ENCODE measurements at regions not wholly inside any gene's neighbourhood (a gene's known extent, or its start where the extent isn't known, plus 50 kb on each side); places are given as distances from the start of the nearest gene placed in this dataset.

DNA sequence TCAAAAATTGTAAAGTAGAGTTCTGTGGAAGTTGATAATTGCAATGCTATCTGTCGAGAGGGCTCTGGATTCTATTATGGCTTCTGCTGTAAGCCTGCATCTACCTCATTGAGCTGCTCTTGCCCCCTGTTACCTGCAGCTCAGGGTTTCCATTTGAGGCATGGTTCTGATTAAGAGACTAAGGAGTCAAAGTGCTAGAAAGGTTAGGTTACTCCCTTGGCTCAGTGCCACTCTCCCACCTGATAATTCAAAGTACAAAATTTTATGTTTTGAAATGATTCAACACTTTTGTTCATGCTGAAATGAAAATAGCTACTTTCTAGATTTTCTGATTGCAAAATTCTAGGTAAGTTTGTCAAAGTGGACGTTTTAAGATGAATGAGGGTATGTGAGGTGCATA is 220.5 kb upstream of the SATB1 start:
- DNase-seq (ENCODE audit: low spot score in 2 of 2): no peak
- Histone ChIP-seq H3K4me1 (no peaks in the 10 kb centered on the region), H3K36me3 (no peaks in the 10 kb centered on the region), H3K4me3 (no peak overlapping the region), H3K27me3 (no peaks in the 10 kb centered on the region), H3K9me3 (no peaks in the 10 kb centered on the region), H3K27ac (no peak overlapping the region)
- TF ChIP-seq EP300 (IDR thresholded peaks at IDR 0.05): no peak
- TF ChIP-seq POLR2A (IDR thresholded peaks at IDR 0.05): no peak
- TF ChIP-seq, protein P1, sequence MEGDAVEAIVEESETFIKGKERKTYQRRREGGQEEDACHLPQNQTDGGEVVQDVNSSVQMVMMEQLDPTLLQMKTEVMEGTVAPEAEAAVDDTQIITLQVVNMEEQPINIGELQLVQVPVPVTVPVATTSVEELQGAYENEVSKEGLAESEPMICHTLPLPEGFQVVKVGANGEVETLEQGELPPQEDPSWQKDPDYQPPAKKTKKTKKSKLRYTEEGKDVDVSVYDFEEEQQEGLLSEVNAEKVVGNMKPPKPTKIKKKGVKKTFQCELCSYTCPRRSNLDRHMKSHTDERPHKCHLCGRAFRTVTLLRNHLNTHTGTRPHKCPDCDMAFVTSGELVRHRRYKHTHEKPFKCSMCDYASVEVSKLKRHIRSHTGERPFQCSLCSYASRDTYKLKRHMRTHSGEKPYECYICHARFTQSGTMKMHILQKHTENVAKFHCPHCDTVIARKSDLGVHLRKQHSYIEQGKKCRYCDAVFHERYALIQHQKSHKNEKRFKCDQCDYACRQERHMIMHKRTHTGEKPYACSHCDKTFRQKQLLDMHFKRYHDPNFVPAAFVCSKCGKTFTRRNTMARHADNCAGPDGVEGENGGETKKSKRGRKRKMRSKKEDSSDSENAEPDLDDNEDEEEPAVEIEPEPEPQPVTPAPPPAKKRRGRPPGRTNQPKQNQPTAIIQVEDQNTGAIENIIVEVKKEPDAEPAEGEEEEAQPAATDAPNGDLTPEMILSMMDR (IDR thresholded peaks at IDR 0.05): no peak
- 74 to 76% methylated on average over 2 of the region's 2 CpGs for WGBS, 2 donors

DNA sequence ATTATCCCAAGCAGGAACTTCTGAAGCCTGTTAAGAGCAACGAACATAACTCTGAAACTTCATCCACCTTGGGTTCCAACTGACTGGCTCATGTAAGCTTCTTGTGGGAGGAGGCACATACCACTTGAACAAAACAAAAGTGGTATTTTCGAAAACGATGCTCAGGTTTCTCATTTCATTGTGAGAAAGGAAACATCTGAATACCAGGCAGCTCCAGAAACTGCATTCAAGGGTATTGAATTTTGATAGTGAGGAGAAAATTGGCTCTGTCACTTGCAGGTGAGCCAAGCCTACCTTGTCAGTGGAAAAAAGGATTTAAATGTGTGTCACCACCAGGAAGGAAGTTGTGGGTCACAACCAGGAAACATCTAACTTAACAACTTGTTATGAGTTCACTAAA is 218.1 kb upstream of the SATB1 start:
- WGBS, 2 donors: 83 to 86% methylated on average over 3 of the region's 3 CpGs
- Histone ChIP-seq H3K9me3 (no peaks in the 10 kb centered on the region), H3K27me3 (no peaks in the 10 kb centered on the region), H3K4me1 (no peaks in the 10 kb centered on the region), H3K4me3 (no peak overlapping the region), H3K27ac (no peak overlapping the region), H3K36me3 (no peaks in the 10 kb centered on the region)
- DNase-seq (ENCODE audit: low spot score in 2 of 2): no peak
- no peak for TF ChIP-seq EP300 (IDR thresholded peaks at IDR 0.05)

DNA sequence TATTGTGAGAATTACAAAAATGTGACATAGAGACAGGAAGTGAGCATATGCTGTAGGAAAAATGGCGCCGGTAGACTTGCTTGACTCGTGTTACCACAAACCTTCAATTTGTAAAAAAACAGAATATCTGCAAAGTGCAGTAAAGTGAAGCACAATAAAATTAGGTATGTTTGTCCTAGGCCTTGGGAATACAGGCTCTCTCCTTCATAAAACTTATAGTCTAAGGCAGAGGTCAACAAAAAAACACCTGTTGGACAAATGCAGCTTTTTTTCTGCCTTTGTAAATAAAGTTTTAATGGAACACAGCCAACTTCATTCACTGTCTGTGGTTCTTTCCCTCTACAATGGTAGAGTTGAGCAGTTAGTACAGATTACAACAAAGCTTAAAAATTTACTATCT is 216.8 kb upstream of the SATB1 start:
- 93 to 96% methylated on average over 3 of the region's 3 CpGs for WGBS, 2 donors
- no peaks in the 10 kb centered on the region for H3K4me1 ChIP-seq

DNA sequence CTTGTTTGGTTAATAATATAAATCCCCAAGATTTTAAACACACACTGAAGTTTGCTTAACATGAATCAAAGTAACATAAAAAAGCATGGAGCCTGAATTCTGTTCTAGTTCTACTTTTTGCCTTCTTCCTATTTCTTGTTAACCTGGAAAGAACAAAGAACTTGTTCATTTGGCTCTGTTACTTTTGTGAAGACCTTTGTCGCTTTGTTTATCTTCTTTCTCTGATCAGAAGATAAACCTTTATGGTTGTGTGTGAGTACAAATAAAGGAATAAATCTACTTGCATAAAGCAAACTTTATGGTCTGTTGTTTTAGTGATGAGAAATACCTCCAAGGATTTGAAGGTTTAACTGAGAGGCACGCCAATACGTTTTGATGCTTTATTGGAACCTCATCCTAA is 210.1 kb upstream of the SATB1 start:
- Histone ChIP-seq H3K4me3 (no peak overlapping the region), H3K36me3 (no peaks in the 10 kb centered on the region), H3K9me3 (no peaks in the 10 kb centered on the region), H3K4me1 (no peaks in the 10 kb centered on the region), H3K27me3 (no peaks in the 10 kb centered on the region), H3K27ac (no peak overlapping the region)
- WGBS, 2 donors: 50 to 63% methylated on average over 3 of the region's 3 CpGs
- no peak for DNase-seq (ENCODE audit: low spot score in 2 of 2)
- TF ChIP-seq, protein P1 (IDR thresholded peaks at IDR 0.05): no peak
- TF ChIP-seq POLR2A (IDR thresholded peaks at IDR 0.05): no peak
- no peak for TF ChIP-seq EP300 (IDR thresholded peaks at IDR 0.05)

More for the DNA sequence above, 216.8 kb upstream of the SATB1 start:
- H3K36me3 ChIP-seq: no peaks in the 10 kb centered on the region
- H3K4me3 ChIP-seq: no peak overlapping the region
- DNase-seq (ENCODE audit: low spot score in 2 of 2): no peak
- TF ChIP-seq EP300 (IDR thresholded peaks at IDR 0.05): no peak
- no peak for TF ChIP-seq POLR2A (IDR thresholded peaks at IDR 0.05)
- TF ChIP-seq, protein P1 (IDR thresholded peaks at IDR 0.05): no peak
- no peaks in the 10 kb centered on the region for H3K27me3 ChIP-seq
- H3K9me3 ChIP-seq: no peaks in the 10 kb centered on the region
- H3K27ac ChIP-seq: no peak overlapping the region

DNA sequence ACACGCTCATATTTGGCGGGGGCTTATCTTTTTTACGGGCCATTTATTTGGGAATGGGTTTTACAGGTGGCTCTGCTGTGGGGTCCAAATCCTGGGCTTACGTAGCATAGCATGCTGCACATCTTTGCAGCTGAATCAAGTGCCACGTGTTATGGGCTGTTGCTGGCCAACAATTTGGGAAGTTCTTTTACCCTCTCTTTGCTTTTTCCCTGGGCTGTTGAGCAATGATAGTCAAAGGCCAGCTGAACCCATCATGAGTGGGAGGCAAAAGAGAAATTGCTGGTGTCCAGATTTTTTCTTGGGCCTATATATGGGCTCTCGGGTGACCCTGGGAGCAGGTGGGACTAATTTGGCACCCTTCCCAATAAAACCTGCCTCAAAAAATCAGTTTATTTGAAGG is 209.3 kb upstream of the SATB1 start:
- TF ChIP-seq POLR2A (IDR thresholded peaks at IDR 0.05): no peak
- no peak for TF ChIP-seq EP300 (IDR thresholded peaks at IDR 0.05)
- TF ChIP-seq, protein P1 (IDR thresholded peaks at IDR 0.05): no peak
- H3K36me3 ChIP-seq: no peaks in the 10 kb centered on the region
- DNase-seq (ENCODE audit: low spot score in 2 of 2): no peak
- no peak overlapping the region for H3K27ac ChIP-seq
- H3K4me1 ChIP-seq: no peaks in the 10 kb centered on the region
- no peaks in the 10 kb centered on the region for H3K9me3 ChIP-seq
- no peaks in the 10 kb centered on the region for H3K27me3 ChIP-seq
- H3K4me3 ChIP-seq: no peak overlapping the region
- 69 to 74% methylated on average over 6 of the region's 6 CpGs for WGBS, 2 donors

DNA sequence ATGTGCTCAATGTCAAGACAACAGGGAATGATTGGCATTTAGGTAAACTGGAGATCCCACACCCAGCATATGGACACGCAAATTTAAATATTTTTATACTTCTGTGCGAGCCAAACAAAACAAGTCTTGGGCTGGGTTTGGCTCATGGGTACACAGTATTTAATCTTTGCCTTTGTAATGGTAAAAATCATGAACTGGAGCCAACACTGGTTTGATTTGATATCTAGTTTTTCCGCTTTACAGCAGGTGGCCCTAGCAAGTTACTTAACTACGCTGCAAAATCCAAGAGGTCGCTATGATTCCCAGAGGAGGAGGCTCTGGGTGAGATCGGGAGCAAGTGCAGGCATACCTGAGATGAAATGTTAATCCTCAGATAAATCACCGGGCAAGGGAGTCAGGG is 207.9 kb upstream of the SATB1 start:
- Histone ChIP-seq H3K36me3 (no peaks in the 10 kb centered on the region), H3K4me1 (no peaks in the 10 kb centered on the region), H3K9me3 (no peaks in the 10 kb centered on the region), H3K27me3 (no peaks in the 10 kb centered on the region), H3K27ac (no peak overlapping the region), H3K4me3 (no peak overlapping the region)
- no peak for DNase-seq (ENCODE audit: low spot score in 2 of 2)
- 69 to 82% methylated on average over 7 of the region's 7 CpGs for WGBS, 2 donors
- TF ChIP-seq, protein P1 (IDR thresholded peaks at IDR 0.05): no peak
- TF ChIP-seq POLR2A (IDR thresholded peaks at IDR 0.05) (no peak), EP300 (IDR thresholded peaks at IDR 0.05) (no peak)
